ENCODE measurements at regions not wholly inside any gene's neighbourhood (a gene's known extent, or its start where the extent isn't known, plus 50 kb on each side); places are given as distances from the start of the nearest gene placed in this dataset.

DNA sequence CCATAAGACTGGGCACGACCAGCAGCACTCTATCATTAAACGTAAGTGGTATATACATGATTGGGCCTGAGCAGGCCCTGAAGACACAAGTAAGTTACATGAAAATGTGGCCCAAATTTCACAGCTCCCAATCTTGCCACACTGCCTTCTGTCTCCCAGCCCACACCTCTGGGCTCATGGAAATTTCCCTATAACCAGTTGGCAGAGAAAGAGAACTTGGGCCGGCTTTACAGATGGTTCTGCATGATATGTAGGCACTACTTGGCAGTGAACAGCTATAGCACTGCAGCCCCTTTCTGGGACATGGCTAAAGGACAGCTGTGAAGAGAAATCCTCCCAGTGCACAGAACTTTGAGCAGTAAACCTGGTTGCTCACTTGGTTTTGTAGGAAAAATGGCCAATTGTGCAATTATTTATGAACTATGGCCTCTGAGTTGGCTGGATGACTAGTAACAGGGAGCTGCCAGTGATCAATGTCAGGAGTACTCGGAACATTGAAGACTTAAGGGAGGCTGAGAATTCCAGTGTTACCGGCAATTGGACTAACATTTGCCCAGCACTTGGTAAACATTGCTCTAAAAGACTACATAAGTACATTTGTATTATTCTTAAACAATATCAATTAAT is 1006.6 kb upstream of the LRRN3 start:
- TF ChIP-seq, protein P1, sequence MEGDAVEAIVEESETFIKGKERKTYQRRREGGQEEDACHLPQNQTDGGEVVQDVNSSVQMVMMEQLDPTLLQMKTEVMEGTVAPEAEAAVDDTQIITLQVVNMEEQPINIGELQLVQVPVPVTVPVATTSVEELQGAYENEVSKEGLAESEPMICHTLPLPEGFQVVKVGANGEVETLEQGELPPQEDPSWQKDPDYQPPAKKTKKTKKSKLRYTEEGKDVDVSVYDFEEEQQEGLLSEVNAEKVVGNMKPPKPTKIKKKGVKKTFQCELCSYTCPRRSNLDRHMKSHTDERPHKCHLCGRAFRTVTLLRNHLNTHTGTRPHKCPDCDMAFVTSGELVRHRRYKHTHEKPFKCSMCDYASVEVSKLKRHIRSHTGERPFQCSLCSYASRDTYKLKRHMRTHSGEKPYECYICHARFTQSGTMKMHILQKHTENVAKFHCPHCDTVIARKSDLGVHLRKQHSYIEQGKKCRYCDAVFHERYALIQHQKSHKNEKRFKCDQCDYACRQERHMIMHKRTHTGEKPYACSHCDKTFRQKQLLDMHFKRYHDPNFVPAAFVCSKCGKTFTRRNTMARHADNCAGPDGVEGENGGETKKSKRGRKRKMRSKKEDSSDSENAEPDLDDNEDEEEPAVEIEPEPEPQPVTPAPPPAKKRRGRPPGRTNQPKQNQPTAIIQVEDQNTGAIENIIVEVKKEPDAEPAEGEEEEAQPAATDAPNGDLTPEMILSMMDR (IDR thresholded peaks at IDR 0.05; ENCODE audit: low read length): no peak
- no peak for TF ChIP-seq EZH2 (IDR thresholded peaks at IDR 0.05; ENCODE audit: borderline replicate concordance, low read length)
